OCI-LY7 (cell line): ENCODE measurements at regions not wholly inside any gene's neighbourhood (a gene's known extent, or its start where the extent isn't known, plus 50 kb on each side); places are given as distances from the start of the nearest gene placed in this dataset.

Source experiments
- EZH2phosphoT487 ChIP-seq: fragments of 200-600 bp; sonication (generic); IDR thresholded peaks from 2 replicates; pipeline ENCODE4 v1.6.1; 2018; ENCODE audit warnings: low read depth, borderline replicate concordance, mild to moderate bottlenecking, mixed run types, antibody characterized with exemption, low read length, moderate library complexity, mixed read lengths
- TF ChIP-seq, protein P1 (sequence below): fragments of 200-600 bp; sonication (generic); conservative IDR thresholded peaks from 2 replicates; pipeline ENCODE4 v1.5.1; 2014; ENCODE audit warnings: mild to moderate bottlenecking, antibody characterized with exemption, low read length, moderate library complexity, mixed read lengths

DNA sequence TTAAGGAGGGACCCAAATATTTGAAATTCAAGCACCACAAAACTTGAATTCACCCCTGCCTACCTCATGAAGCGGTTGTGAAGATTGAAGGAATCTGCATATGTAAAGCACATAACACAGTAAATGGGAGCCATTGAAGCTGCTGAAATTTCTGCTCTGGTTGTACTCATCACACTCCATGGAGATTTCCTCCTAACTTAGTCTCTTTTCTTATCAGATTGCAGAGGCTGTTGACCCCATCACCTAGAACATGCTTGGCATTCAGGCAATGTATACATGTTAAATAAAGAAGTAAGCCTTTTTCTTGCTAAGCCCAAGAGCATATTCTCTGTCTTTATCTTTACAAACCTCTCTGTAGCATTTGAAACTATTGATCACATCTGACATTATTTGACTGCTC lies 104.9 kb upstream of the TNIP3 start:
- TF ChIP-seq, protein P1, sequence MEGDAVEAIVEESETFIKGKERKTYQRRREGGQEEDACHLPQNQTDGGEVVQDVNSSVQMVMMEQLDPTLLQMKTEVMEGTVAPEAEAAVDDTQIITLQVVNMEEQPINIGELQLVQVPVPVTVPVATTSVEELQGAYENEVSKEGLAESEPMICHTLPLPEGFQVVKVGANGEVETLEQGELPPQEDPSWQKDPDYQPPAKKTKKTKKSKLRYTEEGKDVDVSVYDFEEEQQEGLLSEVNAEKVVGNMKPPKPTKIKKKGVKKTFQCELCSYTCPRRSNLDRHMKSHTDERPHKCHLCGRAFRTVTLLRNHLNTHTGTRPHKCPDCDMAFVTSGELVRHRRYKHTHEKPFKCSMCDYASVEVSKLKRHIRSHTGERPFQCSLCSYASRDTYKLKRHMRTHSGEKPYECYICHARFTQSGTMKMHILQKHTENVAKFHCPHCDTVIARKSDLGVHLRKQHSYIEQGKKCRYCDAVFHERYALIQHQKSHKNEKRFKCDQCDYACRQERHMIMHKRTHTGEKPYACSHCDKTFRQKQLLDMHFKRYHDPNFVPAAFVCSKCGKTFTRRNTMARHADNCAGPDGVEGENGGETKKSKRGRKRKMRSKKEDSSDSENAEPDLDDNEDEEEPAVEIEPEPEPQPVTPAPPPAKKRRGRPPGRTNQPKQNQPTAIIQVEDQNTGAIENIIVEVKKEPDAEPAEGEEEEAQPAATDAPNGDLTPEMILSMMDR, result no peak
- TF ChIP-seq EZH2phosphoT487, result no peak
